Activated CD4-positive, alpha-beta T cell treated with anti-CD3 and anti-CD28 coated beads for 4 hours (primary cell): ENCODE measurements at regions not wholly inside any gene's neighbourhood (a gene's known extent, or its start where the extent isn't known, plus 50 kb on each side); places are given as distances from the start of the nearest gene placed in this dataset.
"Not testable (repeated sequence)": the region's sequence is repeated elsewhere in the genome, so short reads cannot be mapped to it uniquely, and the experiment has no call there.

Source experiments
- DNase-seq, 2 donors: peaks; one replicate each; pipeline ENCODE4 v3.0.0-alpha.2; 2020

- no peak for DNase-seq
Observed at GRCh38 chr1:199574950-199575349, 452.6 kb upstream of the NR5A2 start.

GRCh38 chr1:199580300-199580699 is 447.2 kb upstream of the NR5A2 start:
- DNase-seq = no peak

- DNase-seq = no peak
Observed at GRCh38 chr1:199585392-199585791, 442.1 kb upstream of the NR5A2 start.

DNA sequence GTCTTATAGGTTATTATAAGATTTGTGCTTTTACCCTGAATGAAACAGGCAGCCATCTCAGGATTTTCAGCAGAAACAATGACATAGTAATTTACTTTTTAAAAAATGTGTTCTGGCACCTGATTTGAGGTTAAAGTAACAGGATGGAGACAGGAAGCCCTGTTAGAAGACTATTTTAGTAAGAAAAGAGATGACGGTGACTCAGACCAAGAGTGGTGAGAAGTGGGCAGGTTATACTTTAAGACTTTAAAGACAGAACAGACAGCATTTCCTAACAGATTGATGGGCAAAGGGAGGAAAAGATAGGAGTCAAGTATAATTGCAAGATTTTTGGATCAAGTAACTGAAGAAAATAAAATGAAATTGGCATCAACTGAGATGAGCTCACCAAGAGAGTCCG is 436.8 kb upstream of the NR5A2 start:
- no peak for DNase-seq

- no peak for DNase-seq
Observed at GRCh38 chr1:199591468-199591867, 436.0 kb upstream of the NR5A2 start.

GRCh38 chr1:199593475-199593874 is 434.0 kb upstream of the NR5A2 start:
- no peak for DNase-seq

GRCh38 chr1:199596448-199596847 is 431.1 kb upstream of the NR5A2 start:
- not testable (repeated sequence) for DNase-seq

DNA sequence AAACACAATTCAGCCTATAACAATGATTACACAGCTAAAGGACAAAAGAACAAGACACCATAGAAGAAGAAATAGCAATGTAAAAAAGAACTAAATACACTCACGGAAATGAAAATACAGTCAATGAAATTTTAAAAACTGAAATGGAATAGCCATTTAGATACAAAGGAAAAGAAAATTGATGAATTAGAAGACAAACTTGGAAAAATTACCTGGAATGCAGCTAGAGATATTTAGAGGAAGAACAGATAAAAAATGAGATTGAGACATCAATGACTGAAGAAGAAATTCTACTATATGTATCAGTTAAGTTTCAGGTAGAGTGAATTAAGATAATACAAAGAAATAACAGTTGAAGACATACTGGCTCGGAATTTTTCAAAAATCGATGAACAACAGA is 430.4 kb upstream of the NR5A2 start:
- no peak for DNase-seq

- no peak for DNase-seq
Observed at GRCh38 chr1:199608414-199608813, 419.1 kb upstream of the NR5A2 start.

GRCh38 chr1:199612976-199613774 is 414.3 kb upstream of the NR5A2 start:
- DNase-seq = no peak

DNA sequence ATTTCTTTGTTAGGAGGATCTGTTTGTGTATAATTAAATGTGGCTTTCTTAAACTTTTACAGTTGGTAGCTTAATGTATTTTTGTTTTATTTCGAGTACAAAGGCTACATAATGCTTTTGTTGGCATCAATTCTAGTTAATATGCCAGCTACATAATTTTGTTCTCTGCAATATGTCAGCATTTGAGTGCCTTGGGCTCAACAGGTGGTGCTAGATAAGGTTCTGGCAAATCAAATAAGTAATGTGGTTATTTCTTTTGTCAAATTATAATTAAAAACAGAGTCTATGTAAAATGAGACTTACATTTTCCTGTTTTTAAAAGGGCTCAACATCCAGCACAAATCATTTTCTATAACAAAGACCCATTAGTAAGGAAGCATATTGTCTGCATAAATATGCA is 410.6 kb upstream of the NR5A2 start:
- DNase-seq = no peak

- no peak for DNase-seq
Observed at GRCh38 chr1:199619223-199619622, 408.3 kb upstream of the NR5A2 start.

DNA sequence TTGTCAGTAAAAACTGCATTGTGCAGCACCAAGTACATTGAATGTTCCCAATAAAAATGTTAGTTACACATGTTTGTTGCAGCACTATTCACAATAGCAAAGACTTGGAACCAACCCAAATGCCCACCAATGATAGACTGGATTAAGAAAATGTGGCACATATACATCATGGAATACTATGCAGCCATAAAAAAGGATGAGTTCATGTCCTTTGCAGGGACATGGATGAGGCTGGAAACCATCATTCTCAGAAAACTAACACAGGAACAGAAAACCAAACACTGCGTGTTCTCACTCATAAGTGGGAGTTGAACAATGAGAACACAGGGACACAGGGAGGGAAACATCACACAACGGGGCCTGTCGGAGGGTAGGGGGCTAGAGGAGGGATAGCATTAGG is 401.3 kb upstream of the NR5A2 start:
- not testable (repeated sequence) for DNase-seq

DNA sequence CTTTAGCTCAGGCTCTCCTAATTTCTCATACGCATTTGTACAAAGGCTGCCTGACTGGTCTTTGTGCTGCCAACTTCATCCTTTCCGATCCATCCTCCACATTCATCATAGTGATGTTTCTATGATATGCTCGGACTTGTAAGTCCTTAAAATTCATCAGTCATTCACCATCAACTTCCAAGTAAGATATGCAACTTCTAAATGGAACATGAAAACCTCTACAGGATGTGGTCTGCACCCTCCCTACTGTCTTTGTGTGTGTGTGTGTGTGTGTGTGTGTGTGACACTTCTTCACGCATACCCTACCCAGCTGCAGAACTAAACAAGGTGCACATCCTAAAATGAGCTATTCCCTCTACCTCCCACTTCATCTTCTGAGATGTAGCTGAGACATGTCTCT is 397.9 kb upstream of the NR5A2 start:
- no peak for DNase-seq

DNA sequence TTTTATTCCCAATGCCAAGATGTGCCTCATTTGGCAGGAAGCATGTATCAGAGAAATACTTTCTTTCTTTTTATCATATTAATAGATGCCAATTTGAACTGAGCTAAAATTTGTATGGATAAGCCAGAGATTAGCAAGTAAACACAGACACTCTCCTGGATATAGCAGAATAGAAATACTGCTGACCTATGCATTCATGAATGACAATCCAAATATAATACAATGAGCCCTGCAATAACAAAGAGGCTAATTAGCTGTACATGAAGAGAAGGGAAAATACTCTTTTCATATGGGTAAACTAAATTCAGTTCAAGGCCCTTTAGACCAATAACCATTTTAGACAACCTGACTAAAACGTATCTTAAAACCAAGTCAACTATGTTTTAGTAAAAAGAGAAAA is 388.1 kb upstream of the NR5A2 start:
- no peak for DNase-seq

GRCh38 chr1:199641531-199641930 is 386.0 kb upstream of the NR5A2 start:
- DNase-seq = no peak

- no peak for DNase-seq
Observed at GRCh38 chr1:199644912-199645311, 382.6 kb upstream of the NR5A2 start.

- DNase-seq = no peak
Observed at GRCh38 chr1:199646761-199647160, 380.7 kb upstream of the NR5A2 start.

DNA sequence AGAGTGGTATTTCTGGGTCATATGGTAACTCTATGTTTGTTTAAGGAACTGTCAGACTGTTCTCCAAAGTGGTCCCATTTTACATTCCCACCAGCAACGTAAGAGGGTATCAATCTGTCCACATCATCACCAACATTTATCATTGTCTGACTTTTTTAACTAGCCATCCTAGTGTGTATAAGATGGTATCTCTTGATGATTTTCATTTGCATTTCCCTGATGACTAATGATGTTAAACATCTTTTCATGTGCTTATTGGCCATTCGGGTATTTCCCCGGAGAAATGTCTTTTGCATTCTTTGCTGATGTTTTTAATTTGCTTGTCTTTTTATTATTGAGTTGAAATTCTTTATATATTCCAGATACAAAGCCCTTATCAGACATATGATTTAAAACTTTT is 370.1 kb upstream of the NR5A2 start:
- no peak for DNase-seq

- no peak for DNase-seq
Observed at GRCh38 chr1:199660071-199660470, 367.4 kb upstream of the NR5A2 start.

DNA sequence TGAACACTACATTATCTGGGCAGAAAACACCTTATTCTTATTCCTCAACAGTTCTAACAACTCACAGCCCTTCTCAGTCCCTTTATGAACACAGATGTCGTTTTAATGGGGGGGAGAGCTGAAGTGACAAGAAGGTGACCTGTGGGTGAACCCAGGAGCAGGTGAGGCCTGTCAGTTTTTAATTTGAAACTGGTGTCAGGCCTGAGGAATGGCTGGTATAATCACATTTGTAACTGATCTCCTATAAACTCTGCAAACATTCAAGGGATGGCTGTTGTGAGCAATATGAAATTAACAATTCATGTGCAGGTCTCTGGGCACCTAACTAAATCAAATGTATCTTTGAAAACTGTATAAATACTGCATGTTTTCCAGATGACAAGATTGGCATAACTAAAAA is 362.1 kb upstream of the NR5A2 start:
- no peak for DNase-seq

GRCh38 chr1:199667089-199667488 is 360.4 kb upstream of the NR5A2 start:
- DNase-seq = no peak

GRCh38 chr1:199669916-199670315 is 357.6 kb upstream of the NR5A2 start:
- DNase-seq = no peak

GRCh38 chr1:199671684-199672083 is 355.8 kb upstream of the NR5A2 start:
- no peak for DNase-seq

- no peak for DNase-seq
Observed at GRCh38 chr1:199675937-199676336, 351.6 kb upstream of the NR5A2 start.
